ENCODE measurements at regions not wholly inside any gene's neighbourhood (a gene's known extent, or its start where the extent isn't known, plus 50 kb on each side); places are given as distances from the start of the nearest gene placed in this dataset.
"Not testable (repeated sequence)": the region's sequence is repeated elsewhere in the genome, so short reads cannot be mapped to it uniquely, and the experiment has no call there.

- not testable (repeated sequence) for H3K4me1 ChIP-seq (ENCODE audit: control insufficient read depth in 5 of 5, insufficient read depth in 5 of 5, low read length in 5 of 5); H3K27ac ChIP-seq (ENCODE audit: low read depth, low read length); H3K27me3 ChIP-seq (ENCODE audit: control insufficient read depth in 5 of 5, insufficient read depth in 4 of 5, low read length in 5 of 5); H3K9ac ChIP-seq (ENCODE audit: low read length in 5 of 5); H3K9me3 ChIP-seq (ENCODE audit: control insufficient read depth in 5 of 5, low read length in 5 of 5); H3K36me3 ChIP-seq (ENCODE audit: control insufficient read depth in 5 of 5, insufficient read depth in 5 of 5, low read length in 5 of 5); H3K4me3 ChIP-seq (ENCODE audit: low read depth in 1 of 5, low read length in 5 of 5)
Observed at GRCh38 chr2:91558234-91558633, 2866.8 kb downstream of the RPIA start.

GRCh38 chr2:91559269-91559668 is 2867.8 kb downstream of the RPIA start:
- H3K27ac ChIP-seq (ENCODE audit: low read depth, low read length); H3K9ac ChIP-seq (ENCODE audit: low read length in 5 of 5); H3K4me1 ChIP-seq (ENCODE audit: control insufficient read depth in 5 of 5, insufficient read depth in 5 of 5, low read length in 5 of 5); H3K4me3 ChIP-seq (ENCODE audit: low read depth in 1 of 5, low read length in 5 of 5); H3K9me3 ChIP-seq (ENCODE audit: control insufficient read depth in 5 of 5, low read length in 5 of 5); H3K27me3 ChIP-seq (ENCODE audit: control insufficient read depth in 5 of 5, insufficient read depth in 4 of 5, low read length in 5 of 5); H3K36me3 ChIP-seq (ENCODE audit: control insufficient read depth in 5 of 5, insufficient read depth in 5 of 5, low read length in 5 of 5): not testable (repeated sequence)

GRCh38 chr2:91559886-91560614 is 2868.6 kb downstream of the RPIA start:
- not testable (repeated sequence) for H3K4me1 ChIP-seq (ENCODE audit: control insufficient read depth in 5 of 5, insufficient read depth in 5 of 5, low read length in 5 of 5); H3K9me3 ChIP-seq (ENCODE audit: control insufficient read depth in 5 of 5, low read length in 5 of 5); H3K36me3 ChIP-seq (ENCODE audit: control insufficient read depth in 5 of 5, insufficient read depth in 5 of 5, low read length in 5 of 5); H3K27me3 ChIP-seq (ENCODE audit: control insufficient read depth in 5 of 5, insufficient read depth in 4 of 5, low read length in 5 of 5); H3K27ac ChIP-seq (ENCODE audit: low read depth, low read length); H3K4me3 ChIP-seq (ENCODE audit: low read depth in 1 of 5, low read length in 5 of 5); H3K9ac ChIP-seq (ENCODE audit: low read length in 5 of 5)

- not testable (repeated sequence) for H3K4me1 ChIP-seq (ENCODE audit: control insufficient read depth in 5 of 5, insufficient read depth in 5 of 5, low read length in 5 of 5); H3K27ac ChIP-seq (ENCODE audit: low read depth, low read length); H3K36me3 ChIP-seq (ENCODE audit: control insufficient read depth in 5 of 5, insufficient read depth in 5 of 5, low read length in 5 of 5); H3K4me3 ChIP-seq (ENCODE audit: low read depth in 1 of 5, low read length in 5 of 5); H3K9ac ChIP-seq (ENCODE audit: low read length in 5 of 5); H3K9me3 ChIP-seq (ENCODE audit: control insufficient read depth in 5 of 5, low read length in 5 of 5); H3K27me3 ChIP-seq (ENCODE audit: control insufficient read depth in 5 of 5, insufficient read depth in 4 of 5, low read length in 5 of 5)
Observed at GRCh38 chr2:91562184-91562583, 2870.7 kb downstream of the RPIA start.

GRCh38 chr2:91564700-91565099 is 2873.2 kb downstream of the RPIA start:
- not testable (repeated sequence) for H3K9ac ChIP-seq (ENCODE audit: low read length in 5 of 5); H3K36me3 ChIP-seq (ENCODE audit: control insufficient read depth in 5 of 5, insufficient read depth in 5 of 5, low read length in 5 of 5); H3K27me3 ChIP-seq (ENCODE audit: control insufficient read depth in 5 of 5, insufficient read depth in 4 of 5, low read length in 5 of 5); H3K27ac ChIP-seq (ENCODE audit: low read depth, low read length); H3K9me3 ChIP-seq (ENCODE audit: control insufficient read depth in 5 of 5, low read length in 5 of 5); H3K4me1 ChIP-seq (ENCODE audit: control insufficient read depth in 5 of 5, insufficient read depth in 5 of 5, low read length in 5 of 5); H3K4me3 ChIP-seq (ENCODE audit: low read depth in 1 of 5, low read length in 5 of 5)

GRCh38 chr2:91565689-91566430 is 2874.4 kb downstream of the RPIA start:
- not testable (repeated sequence) for H3K27me3 ChIP-seq (ENCODE audit: control insufficient read depth in 5 of 5, insufficient read depth in 4 of 5, low read length in 5 of 5); H3K9me3 ChIP-seq (ENCODE audit: control insufficient read depth in 5 of 5, low read length in 5 of 5); H3K4me3 ChIP-seq (ENCODE audit: low read depth in 1 of 5, low read length in 5 of 5); H3K4me1 ChIP-seq (ENCODE audit: control insufficient read depth in 5 of 5, insufficient read depth in 5 of 5, low read length in 5 of 5); H3K9ac ChIP-seq (ENCODE audit: low read length in 5 of 5); H3K36me3 ChIP-seq (ENCODE audit: control insufficient read depth in 5 of 5, insufficient read depth in 5 of 5, low read length in 5 of 5); H3K27ac ChIP-seq (ENCODE audit: low read depth, low read length)

GRCh38 chr2:91566611-91567010 is 2875.1 kb downstream of the RPIA start:
- H3K9ac ChIP-seq (ENCODE audit: low read length in 5 of 5); H3K27ac ChIP-seq (ENCODE audit: low read depth, low read length); H3K9me3 ChIP-seq (ENCODE audit: control insufficient read depth in 5 of 5, low read length in 5 of 5); H3K36me3 ChIP-seq (ENCODE audit: control insufficient read depth in 5 of 5, insufficient read depth in 5 of 5, low read length in 5 of 5); H3K4me1 ChIP-seq (ENCODE audit: control insufficient read depth in 5 of 5, insufficient read depth in 5 of 5, low read length in 5 of 5); H3K4me3 ChIP-seq (ENCODE audit: low read depth in 1 of 5, low read length in 5 of 5); H3K27me3 ChIP-seq (ENCODE audit: control insufficient read depth in 5 of 5, insufficient read depth in 4 of 5, low read length in 5 of 5): not testable (repeated sequence)

GRCh38 chr2:91567546-91568335 is 2876.3 kb downstream of the RPIA start:
- H3K27ac ChIP-seq (ENCODE audit: low read depth, low read length); H3K27me3 ChIP-seq (ENCODE audit: control insufficient read depth in 5 of 5, insufficient read depth in 4 of 5, low read length in 5 of 5); H3K36me3 ChIP-seq (ENCODE audit: control insufficient read depth in 5 of 5, insufficient read depth in 5 of 5, low read length in 5 of 5); H3K4me1 ChIP-seq (ENCODE audit: control insufficient read depth in 5 of 5, insufficient read depth in 5 of 5, low read length in 5 of 5); H3K4me3 ChIP-seq (ENCODE audit: low read depth in 1 of 5, low read length in 5 of 5); H3K9ac ChIP-seq (ENCODE audit: low read length in 5 of 5); H3K9me3 ChIP-seq (ENCODE audit: control insufficient read depth in 5 of 5, low read length in 5 of 5): not testable (repeated sequence)

- not testable (repeated sequence) for H3K9me3 ChIP-seq (ENCODE audit: control insufficient read depth in 5 of 5, low read length in 5 of 5); H3K36me3 ChIP-seq (ENCODE audit: control insufficient read depth in 5 of 5, insufficient read depth in 5 of 5, low read length in 5 of 5); H3K4me1 ChIP-seq (ENCODE audit: control insufficient read depth in 5 of 5, insufficient read depth in 5 of 5, low read length in 5 of 5); H3K9ac ChIP-seq (ENCODE audit: low read length in 5 of 5); H3K27ac ChIP-seq (ENCODE audit: low read depth, low read length); H3K4me3 ChIP-seq (ENCODE audit: low read depth in 1 of 5, low read length in 5 of 5); H3K27me3 ChIP-seq (ENCODE audit: control insufficient read depth in 5 of 5, insufficient read depth in 4 of 5, low read length in 5 of 5)
Observed at GRCh38 chr2:91568391-91569338, 2877.2 kb downstream of the RPIA start.
